Endometrium (tissue), 2 donors: ENCODE measurements at regions not wholly inside any gene's neighbourhood (a gene's known extent, or its start where the extent isn't known, plus 50 kb on each side); places are given as distances from the start of the nearest gene placed in this dataset.

Experiments
- FAIRE-seq: peaks from 2 replicates; lab custom pipeline; 2012; peaks lifted over from hg19 to GRCh38; lab: Jason Lieb, UNC
- donor health status: control.
- donor health status: control.

DNA sequence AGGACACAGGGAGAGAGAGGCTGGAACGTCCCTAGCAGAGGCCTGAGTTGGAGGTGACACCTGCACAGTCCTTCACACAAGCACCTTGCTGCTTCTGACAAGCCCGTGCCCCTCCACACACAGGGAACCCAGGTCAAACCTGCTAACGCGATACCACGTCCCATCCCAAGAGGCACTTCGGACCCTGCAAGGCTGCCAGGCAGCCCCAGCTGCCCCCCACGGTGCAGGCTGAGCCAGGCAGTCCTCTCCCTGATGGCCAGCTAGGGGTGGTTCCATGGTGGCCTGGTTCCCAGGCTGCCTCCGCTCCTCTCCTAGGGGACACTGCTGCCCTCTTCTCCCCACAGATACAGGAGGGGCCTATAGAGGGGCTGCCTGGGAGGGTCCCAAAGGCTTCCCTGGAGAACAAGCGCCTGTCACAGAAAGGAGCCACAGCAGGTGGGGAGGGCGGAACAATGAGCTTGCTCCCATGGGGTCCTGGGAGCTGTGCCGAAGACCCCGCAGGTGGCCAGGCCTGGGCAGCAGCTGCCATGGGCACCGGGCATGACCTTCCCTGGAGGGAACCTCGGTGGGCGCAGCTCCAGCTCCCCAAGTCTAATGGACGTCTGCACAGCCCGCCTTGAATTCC, 434.2 kb upstream of the MYT1L start:
- FAIRE-seq, result no peak

DNA sequence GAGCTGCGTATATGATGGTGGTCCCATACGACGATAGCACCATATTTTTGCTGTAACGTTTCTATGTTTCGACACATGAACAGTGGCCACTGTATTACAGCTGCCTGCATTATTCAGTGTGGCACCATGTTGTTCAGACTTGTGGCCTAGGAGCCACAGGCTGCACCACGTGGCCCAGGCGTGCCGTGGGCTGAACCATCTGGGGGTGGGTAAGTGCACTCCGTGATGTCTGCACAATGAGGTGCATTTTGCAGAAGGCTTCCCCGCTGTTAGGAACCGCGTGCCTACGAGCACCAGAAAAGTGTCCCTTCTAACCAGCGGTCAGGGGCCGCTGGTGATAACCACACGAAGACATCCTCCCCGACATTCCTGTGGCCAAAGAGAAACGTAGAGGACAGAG, 433.7 kb upstream of the MYT1L start:
- FAIRE-seq, result no peak

GRCh38 chr2:2764001-2764355, 432.9 kb upstream of the MYT1L start:
- FAIRE-seq, result no peak

DNA sequence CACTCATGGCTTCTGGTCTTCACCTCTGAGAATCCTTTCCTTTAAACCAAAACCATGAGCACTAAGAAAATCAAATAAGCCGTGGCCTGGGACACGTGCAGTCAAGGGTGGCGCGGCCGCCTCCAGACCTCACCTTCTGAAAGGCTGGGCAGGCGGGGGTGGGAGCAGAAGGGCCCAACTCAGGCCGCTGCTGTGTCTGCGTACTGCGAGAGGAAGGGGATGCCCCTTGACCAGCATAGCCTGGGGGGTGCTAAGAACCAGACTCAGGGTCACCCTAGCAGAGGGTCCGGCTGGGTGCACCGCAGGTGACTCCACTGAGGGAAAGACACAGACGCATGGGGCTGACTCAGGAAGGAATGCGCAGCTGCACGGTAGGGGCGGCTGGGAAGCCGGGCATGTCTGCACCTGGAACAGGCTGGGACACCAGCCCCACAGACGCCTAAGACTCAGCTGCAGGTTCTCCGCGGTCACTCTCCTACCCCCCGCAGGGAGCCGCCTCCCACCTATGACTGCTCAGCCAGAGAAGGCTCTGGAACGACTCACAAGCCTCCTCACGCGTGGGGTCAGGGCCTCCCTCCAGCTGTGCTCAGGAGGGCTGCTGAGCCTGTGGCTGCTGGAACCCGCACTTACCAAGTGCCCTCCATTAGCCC, 432.4 kb upstream of the MYT1L start:
- no peak for FAIRE-seq

DNA sequence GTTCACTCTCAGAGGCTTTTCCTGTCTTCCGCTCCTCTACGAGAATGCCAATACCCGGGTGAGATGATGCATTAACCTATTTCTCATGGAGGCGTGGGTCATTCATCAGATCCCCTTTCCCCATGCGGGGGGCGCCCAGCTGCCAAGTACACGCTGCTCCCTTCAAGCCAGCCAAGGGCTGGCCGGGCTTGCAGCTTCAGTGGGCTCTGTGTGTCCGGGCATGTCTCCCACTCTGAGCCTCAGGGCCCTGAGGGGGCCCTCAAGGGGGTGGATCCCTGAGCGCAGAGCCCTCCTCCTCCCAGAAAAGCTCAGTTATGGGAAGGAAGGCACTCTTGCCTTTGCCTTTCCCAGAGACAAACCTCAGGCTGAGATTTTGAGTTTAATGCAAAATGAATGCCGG, 431.8 kb upstream of the MYT1L start:
- no peak for FAIRE-seq

DNA sequence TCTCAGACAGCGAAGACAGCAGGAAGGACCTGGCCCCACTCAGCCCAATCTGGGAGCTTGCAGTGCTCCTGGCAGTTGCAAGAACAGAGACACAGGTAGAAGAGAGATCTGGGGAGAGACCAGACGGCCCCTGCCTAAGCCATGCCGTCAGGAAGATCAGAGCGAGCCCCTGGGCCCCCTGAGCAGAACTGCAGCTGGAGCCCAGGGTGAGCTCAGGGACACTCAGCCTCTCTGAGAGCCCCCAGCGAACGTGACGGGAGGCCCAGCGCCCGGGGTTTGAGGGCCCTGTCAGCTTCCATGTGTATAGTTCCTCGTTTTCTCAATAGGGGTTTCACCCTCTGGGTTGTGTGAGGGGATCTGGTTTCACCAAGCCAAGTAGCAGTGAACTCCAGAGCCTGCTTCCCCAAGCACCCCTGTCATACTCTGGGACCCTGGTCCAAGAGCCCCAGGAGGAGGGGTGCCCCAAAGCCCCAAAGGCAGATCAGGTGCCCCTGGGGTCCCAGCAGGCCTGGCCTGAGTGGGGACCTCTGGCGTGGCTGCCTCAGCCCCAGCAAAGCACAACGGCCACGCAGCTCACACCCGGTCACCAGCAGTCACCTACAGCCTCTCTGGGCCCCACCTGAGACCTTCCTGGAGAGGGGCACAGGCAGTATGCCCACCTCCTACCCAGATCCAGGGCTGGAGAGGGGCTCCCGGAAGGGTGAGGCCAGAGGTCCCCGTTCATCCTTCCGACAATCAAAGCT, 431.3 kb upstream of the MYT1L start:
- no peak for FAIRE-seq

GRCh38 chr2:2758793-2759367, 427.8 kb upstream of the MYT1L start:
- no peak for FAIRE-seq

- FAIRE-seq, result no peak
Observed at GRCh38 chr2:2757764-2758163, 426.7 kb upstream of the MYT1L start.

DNA sequence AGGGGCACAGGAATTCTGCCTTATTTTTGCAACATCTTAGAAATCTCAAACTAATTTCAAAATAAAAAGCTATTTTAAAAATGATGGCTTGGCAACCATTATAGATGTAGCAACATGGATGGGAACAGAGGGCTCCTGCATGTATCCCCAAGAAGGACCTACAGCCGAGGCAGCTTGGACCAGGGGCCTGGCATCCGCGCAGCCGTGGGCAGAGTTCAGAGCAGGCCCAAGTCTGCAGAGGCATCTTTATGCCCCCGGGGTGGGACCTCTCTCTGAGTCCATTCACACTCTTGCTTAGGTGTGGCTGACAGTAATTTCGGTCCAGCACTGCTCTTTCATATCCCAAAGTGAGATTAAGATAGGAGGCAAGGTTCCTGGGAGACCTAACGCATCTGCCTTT, 425.8 kb upstream of the MYT1L start:
- no peak for FAIRE-seq

- FAIRE-seq, result no peak
Observed at GRCh38 chr2:2755990-2756389, 424.9 kb upstream of the MYT1L start.

DNA sequence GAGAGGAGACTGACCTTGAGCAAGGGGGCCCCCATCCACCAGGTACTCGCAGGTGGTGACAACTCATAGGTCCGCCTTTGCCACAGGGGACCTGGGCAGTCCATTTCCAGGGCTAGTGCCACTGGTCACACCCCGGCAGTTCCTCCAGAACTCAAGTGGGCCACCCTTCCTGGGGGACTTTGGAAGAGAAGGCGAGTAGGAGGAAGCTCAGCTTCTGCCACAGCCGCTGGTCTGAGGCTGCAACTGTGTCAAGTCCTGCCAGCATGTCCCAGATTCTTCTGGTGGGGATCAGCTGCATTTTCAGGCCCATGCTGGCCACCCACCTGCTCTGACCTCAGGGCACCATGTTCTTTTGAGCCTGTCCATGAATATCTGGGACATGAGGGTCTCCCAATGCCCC, 423.9 kb upstream of the MYT1L start:
- FAIRE-seq, result no peak

DNA sequence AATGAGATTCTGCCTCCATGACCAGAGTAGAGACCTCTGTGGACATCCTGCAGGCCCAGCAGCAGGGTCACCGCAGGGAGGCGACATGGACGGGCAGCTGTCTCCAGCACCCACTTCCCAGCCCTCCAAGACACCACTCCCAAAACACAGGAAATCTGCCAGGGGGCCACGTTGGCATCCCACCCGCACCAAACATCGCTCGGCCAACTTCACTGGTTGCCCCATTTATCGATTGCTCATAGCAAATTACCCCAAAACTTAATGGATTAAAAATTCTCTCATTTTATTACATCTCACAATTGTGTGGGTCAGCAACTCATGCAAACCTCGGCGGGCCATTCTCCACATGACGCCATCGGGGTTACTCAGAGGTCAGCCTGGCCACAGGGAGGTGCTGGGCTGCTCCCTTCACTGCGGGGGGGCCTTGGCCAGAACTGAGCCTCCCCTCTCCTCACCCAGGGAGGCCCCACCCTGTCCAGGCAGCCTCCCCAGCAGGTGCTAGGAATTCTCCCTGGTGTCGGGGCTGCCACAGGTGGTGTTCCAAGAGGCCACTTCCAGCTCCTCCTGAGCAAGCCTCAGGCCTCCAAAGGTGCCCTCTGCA, 420.7 kb upstream of the MYT1L start:
- FAIRE-seq, result no peak

GRCh38 chr2:2750867-2751714, 420.0 kb upstream of the MYT1L start:
- no peak for FAIRE-seq

DNA sequence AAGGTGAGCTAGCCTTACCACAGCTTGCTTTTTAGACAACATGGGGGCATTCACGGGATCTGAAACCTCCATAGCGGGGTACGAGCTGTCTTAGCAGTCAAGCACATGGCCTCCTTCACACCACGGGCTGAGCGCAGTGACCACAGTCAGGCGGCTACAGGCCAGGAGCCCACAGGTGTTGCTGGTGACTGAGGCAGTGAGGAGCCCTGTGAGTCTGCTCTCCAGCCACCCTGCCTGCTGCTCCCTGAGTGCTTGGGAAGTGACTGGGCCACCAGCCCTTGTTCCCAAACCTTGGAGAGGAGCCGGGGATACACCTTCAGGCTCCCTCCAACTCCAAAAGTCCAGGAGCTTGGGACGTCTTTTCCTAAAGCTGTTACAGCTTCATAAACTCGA, 418.1 kb upstream of the MYT1L start:
- no peak for FAIRE-seq

DNA sequence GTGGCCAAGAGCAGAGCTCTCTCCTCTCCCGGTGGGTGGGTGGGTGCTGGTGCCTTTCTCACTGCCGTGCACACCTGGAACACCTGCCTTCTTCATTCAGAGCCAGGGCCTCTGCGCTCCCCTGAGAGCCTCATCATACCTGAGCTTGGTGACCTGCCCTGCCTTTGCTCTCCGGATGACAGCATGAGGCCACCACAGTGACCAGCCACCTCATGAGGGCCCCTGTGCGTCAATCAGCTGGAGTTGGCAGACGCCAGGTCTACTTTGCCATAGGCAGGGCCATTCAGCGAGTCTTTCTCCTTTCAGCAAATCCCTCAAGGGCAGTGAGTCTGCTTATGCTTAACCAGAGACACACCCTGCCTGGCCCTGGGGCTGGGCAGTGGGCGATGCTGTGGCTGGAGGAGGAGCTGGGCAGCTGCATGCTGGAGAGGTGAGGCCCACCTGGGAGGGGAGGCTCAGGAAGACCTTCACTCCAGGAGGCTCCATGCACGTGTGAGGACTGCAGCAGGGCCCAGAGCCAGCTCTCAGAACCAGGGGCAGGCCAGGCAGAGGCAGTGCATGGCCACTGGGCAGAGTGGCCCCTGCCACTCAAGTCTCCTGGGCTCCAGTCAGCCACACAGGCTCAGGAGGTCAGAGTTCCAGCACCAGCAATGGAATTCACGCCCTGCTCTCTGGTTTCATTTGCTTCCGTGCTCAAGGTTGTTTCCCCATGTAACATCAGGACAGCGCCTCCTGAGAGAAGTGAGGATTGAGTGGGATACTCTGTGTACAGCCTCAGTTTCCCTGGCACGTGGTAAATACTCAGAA, 417.5 kb upstream of the MYT1L start:
- FAIRE-seq, result no peak

DNA sequence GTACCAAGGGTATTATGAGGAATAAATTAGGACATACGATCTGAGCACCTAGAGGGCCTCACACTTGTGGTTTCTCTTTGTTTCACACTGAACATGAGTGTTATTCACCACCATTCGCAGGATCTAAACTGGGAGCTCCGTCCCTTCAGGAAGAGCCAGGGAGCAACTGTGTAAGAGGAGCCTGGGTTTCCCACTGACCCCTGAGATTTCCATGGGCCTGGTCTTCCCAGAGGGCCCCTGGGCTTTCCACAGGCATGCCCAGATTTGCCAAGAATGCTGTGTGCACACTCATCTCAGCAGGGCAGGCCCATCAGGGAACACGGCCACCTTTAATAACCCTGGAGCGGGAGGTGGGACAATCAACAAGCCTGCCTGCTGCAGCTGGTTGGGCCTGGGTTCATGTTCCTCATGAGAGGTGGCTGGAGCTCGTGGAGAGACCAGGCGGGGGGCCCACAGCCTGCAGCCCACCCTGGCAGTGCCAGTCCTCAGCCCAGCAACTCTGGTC, 416.8 kb upstream of the MYT1L start:
- no peak for FAIRE-seq

DNA sequence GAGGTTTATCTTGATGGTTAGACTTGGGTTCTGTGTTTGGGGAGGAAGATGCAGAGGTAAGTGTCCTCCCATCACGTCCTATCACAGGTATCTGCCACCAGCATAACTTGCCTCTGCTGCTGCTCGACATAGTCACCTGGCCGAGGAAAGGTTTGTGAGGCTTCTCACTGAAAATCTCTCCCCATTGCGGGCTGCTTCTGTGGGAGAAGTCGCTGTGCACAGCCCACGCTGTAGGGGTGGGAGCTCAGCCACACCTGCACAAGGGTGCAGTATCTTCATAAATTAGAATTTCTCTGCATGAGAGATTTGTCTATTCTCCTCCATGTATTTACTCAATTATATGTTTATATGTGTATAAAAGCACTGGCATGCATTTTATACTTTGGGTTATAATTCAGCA, 415.7 kb upstream of the MYT1L start:
- no peak for FAIRE-seq

- no peak for FAIRE-seq
Observed at GRCh38 chr2:2744958-2745715, 414.1 kb upstream of the MYT1L start.

GRCh38 chr2:2744107-2744506, 413.0 kb upstream of the MYT1L start:
- no peak for FAIRE-seq

DNA sequence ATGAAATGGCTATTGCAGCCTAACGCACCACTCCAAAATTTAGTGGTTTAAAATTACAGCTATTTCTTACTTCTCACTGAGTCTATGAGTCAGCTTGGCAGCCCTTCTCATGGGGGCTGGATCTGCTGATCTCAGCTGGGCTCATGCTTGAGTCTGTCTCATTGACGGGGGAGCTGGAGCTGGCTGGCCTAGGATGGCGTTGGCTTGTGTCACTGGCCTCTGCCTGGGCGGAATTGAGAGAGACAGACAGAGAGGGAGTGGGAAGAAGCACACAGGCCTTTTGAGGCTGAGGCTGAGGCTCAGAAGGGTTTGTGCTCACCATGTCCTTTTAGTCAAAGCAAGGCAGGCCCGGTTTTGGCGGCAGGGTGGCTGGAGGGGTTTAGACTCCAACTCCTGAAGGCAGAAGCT, 412.1 kb upstream of the MYT1L start:
- FAIRE-seq, result no peak
